GM12878 (cell line): ENCODE measurements at regions not wholly inside any gene's neighbourhood (a gene's known extent, or its start where the extent isn't known, plus 50 kb on each side); places are given as distances from the start of the nearest gene placed in this dataset.

Experiments
- ATAC-seq: fragments of 200-7000 bp; cut with Tn5 transposase; 3 replicates; pipeline ENCODE4 v1.9.1; 2020; ENCODE audit warnings: mild to moderate bottlenecking, moderate library complexity
- BruUV-seq: library from RNA; stranded (reverse); fragments of 400-500 nt; replicated peaks from 2 replicates; lab custom pipeline; 2021; lab: Mats Ljungman, UMichigan
- CTCF ChIA-PET: fragments of 300-600 bp; sonication (Branson Sonifier 250); formaldehyde crosslinking; extraction: SDS; loops from one replicate; lab custom pipeline; 2021; ENCODE audit warnings: inconsistent platforms; lab: Yijun Ruan, JAX
- POLR2A ChIA-PET: fragments of 350-600 bp; formaldehyde crosslinking; extraction: SDS; loops from one replicate; lab custom pipeline; 2021; ENCODE audit warnings: inconsistent platforms; lab: Charles Lee
- RAD21 ChIA-PET: fragments of 300-600 bp; sonication (Branson Sonifier 250); formaldehyde crosslinking; loops from one replicate; lab custom pipeline; 2023; ENCODE audit warnings: antibody characterized with exemption; ENCODE audit not compliant: unreplicated experiment; lab: Charles Lee
- SMC1A ChIA-PET: fragments of 300-600 bp; sonication (Branson Sonifier 250); formaldehyde crosslinking; loops from one replicate; lab custom pipeline; 2023; ENCODE audit not compliant: unreplicated experiment, uncharacterized antibody; lab: Charles Lee
- DNase-seq: peaks from one replicate; pipeline ENCODE4 v3.0.0-alpha.2; 2011; ENCODE audit warnings: low read depth, low spot score
- FAIRE-seq: peaks from 3 replicates; lab custom pipeline; 2011; peaks lifted over from hg19 to GRCh38; lab: Jason Lieb, UNC
- H2AFZ ChIP-seq: 2 replicates; pipeline ENCODE4 v1.6.0; 2011; ENCODE audit warnings: low read depth, low read length, control low read depth; ENCODE audit not compliant: control insufficient read depth
- H3K27ac ChIP-seq: 2 replicates; pipeline ENCODE4 v1.5.1; 2011; ENCODE audit warnings: control low read depth; ENCODE audit not compliant: control insufficient read depth, insufficient read depth
- H3K27me3 ChIP-seq, 2 experiments: replicated peaks in 1 of 2; 2 replicates each; pipeline versions ENCODE4 v1.6.0 to v1.6.1; 2011; ENCODE audit warnings: low read length in 1 of 2; ENCODE audit not compliant: control insufficient read depth in 2 of 2, insufficient read depth in 2 of 2
- H3K36me3 ChIP-seq, 2 experiments: 2 replicates each; pipeline ENCODE4 v1.5.1; 2011; ENCODE audit warnings: low read length in 1 of 2; ENCODE audit not compliant: control insufficient read depth in 2 of 2, insufficient read depth in 2 of 2
- H3K4me1 ChIP-seq: 2 replicates; pipeline ENCODE4 v1.6.1; 2011; ENCODE audit warnings: mild to moderate bottlenecking, low read length, moderate library complexity, mixed read lengths; ENCODE audit not compliant: control insufficient read depth, insufficient read depth
- H3K4me2 ChIP-seq: 2 replicates; pipeline ENCODE4 v1.6.0; 2011; ENCODE audit warnings: control low read depth; ENCODE audit not compliant: control insufficient read depth, insufficient read depth
- H3K4me3 ChIP-seq: fragments of 200-600 bp; sonication (generic); 2 replicates; pipeline ENCODE4 v1.5.1; 2016
- H3K79me2 ChIP-seq: 2 replicates; pipeline ENCODE4 v1.6.0; 2011; ENCODE audit warnings: low read length; ENCODE audit not compliant: control insufficient read depth, insufficient read depth
- H3K9ac ChIP-seq: 2 replicates; pipeline ENCODE4 v1.8.0; 2011; ENCODE audit warnings: low read length, control low read depth, mixed read lengths; ENCODE audit not compliant: control insufficient read depth, insufficient read depth
- H3K9me3 ChIP-seq: replicated peaks from 3 replicates; pipeline ENCODE4 v1.5.1; 2011; ENCODE audit warnings: mild to moderate bottlenecking, low read length; ENCODE audit not compliant: control insufficient read depth, insufficient read depth
- H4K20me1 ChIP-seq: 2 replicates; pipeline ENCODE4 v1.6.0; 2011; ENCODE audit not compliant: control insufficient read depth, insufficient read depth
- ATF2 ChIP-seq: IDR thresholded peaks from 2 replicates; pipeline ENCODE4 v1.6.1; 2012; ENCODE audit warnings: low read length, inconsistent platforms
- BMI1 ChIP-seq: fragments of 450-650 bp; IDR thresholded peaks from 2 replicates; pipeline ENCODE4 v1.6.1; 2016; ENCODE audit warnings: mild to moderate bottlenecking, moderate library complexity, borderline replicate concordance
- CHD2 ChIP-seq: IDR thresholded peaks from 2 replicates; pipeline ENCODE4 v1.6.1; 2011; ENCODE audit warnings: low read depth, low read length, improper control_type of control experiment, borderline replicate concordance
- E2F4 ChIP-seq: IDR thresholded peaks from 2 replicates; pipeline ENCODE4 v1.6.1; 2012; ENCODE audit warnings: low read depth, low read length, improper control_type of control experiment
- ETV6 ChIP-seq, 2 experiments: fragments of 450-650 bp in 1 of 2; IDR thresholded peaks in 1 of 2; conservative IDR thresholded peaks in 1 of 2; 2 replicates each; pipeline ENCODE4 v1.6.1; 2014; ENCODE audit warnings: antibody characterized with exemption in 1 of 2, borderline replicate concordance in 1 of 2, low read depth in 1 of 2, mild to moderate bottlenecking in 1 of 2, moderate library complexity in 1 of 2
- MEF2A ChIP-seq: IDR thresholded peaks from 2 replicates; pipeline ENCODE4 v1.6.1; 2011; ENCODE audit warnings: low read depth, mild to moderate bottlenecking, low read length, moderate library complexity; ENCODE audit not compliant: insufficient read depth
- NFYA ChIP-seq: IDR thresholded peaks from 2 replicates; pipeline ENCODE4 v1.6.1; 2011; ENCODE audit warnings: low read depth, mild to moderate bottlenecking, low read length, improper control_type of control experiment, borderline replicate concordance
- PAX5 ChIP-seq: IDR thresholded peaks from 2 replicates; pipeline ENCODE4 v1.6.1; 2011; ENCODE audit warnings: low read depth, low read length, borderline replicate concordance
- RELA ChIP-seq: fragments of 450-650 bp; IDR thresholded peaks from 2 replicates; pipeline ENCODE4 v1.8.0; 2014; ENCODE audit warnings: borderline replicate concordance; ENCODE audit not compliant: partially characterized antibody
- RFX5 ChIP-seq: IDR thresholded peaks from 2 replicates; pipeline ENCODE4 v1.6.1; 2011; ENCODE audit warnings: low read depth, low read length, improper control_type of control experiment
- SMAD1 ChIP-seq: fragments of 450-650 bp; IDR thresholded peaks from 2 replicates; pipeline ENCODE4 v1.6.1; 2018; ENCODE audit warnings: mild to moderate bottlenecking, low read depth; ENCODE audit not compliant: partially characterized antibody
- SREBF2 ChIP-seq: IDR thresholded peaks from 2 replicates; pipeline ENCODE4 v1.6.1; 2012; ENCODE audit warnings: mild to moderate bottlenecking, low read length
- YBX1 ChIP-seq: fragments of 450-650 bp; IDR thresholded peaks from 2 replicates; pipeline ENCODE4 v1.6.1; 2016; ENCODE audit warnings: antibody characterized with exemption
- ZSCAN29 ChIP-seq: fragments of 450-650 bp; IDR thresholded peaks from 2 replicates; pipeline ENCODE4 v1.6.1; 2017; ENCODE audit warnings: mild to moderate bottlenecking, moderate library complexity
- ZZZ3 ChIP-seq: IDR thresholded peaks from 2 replicates; pipeline ENCODE4 v1.6.1; 2011; ENCODE audit warnings: low read depth; ENCODE audit not compliant: control insufficient read depth, insufficient read length
- WGBS: methylation state at CpG from one replicate; pipeline ENCODE4 v1.1.6; 2016; ENCODE audit warnings: low lambda C conversion rate; ENCODE audit not compliant: insufficient replicate concordance, insufficient coverage; ENCODE audit errors: missing lambda C conversion rate; 5-methylcytosine and 5-hydroxymethylcytosine counted together
- in situ Hi-C: fragments of 300-500 bp; cut with MboI; formaldehyde crosslinking; loops from 9 replicates; pipeline ENCODE4 v1.14.3; 2018; ENCODE audit warnings: mixed read lengths
- intact Hi-C: fragments of 100-400 bp; cut with micrococcal nuclease; formaldehyde crosslinking; loops from one replicate; pipeline ENCODE4 v1.14.2; 2022; ENCODE audit not compliant: unreplicated experiment
- TF ChIP-seq, protein P1 (sequence below): IDR thresholded peaks from 2 replicates; pipeline ENCODE4 v1.6.1; 2011; ENCODE audit warnings: low read depth, low read length, improper control_type of control experiment, borderline replicate concordance
- TF ChIP-seq, protein P2 (sequence below): fragments of 450-650 bp; IDR thresholded peaks from 2 replicates; pipeline ENCODE4 v1.6.1; 2018; ENCODE audit warnings: mild to moderate bottlenecking, low read depth, moderate library complexity; ENCODE audit not compliant: partially characterized antibody

- TF ChIP-seq, protein P1, sequence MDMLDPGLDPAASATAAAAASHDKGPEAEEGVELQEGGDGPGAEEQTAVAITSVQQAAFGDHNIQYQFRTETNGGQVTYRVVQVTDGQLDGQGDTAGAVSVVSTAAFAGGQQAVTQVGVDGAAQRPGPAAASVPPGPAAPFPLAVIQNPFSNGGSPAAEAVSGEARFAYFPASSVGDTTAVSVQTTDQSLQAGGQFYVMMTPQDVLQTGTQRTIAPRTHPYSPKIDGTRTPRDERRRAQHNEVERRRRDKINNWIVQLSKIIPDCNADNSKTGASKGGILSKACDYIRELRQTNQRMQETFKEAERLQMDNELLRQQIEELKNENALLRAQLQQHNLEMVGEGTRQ, result no peak
- TF ChIP-seq, protein P2, sequence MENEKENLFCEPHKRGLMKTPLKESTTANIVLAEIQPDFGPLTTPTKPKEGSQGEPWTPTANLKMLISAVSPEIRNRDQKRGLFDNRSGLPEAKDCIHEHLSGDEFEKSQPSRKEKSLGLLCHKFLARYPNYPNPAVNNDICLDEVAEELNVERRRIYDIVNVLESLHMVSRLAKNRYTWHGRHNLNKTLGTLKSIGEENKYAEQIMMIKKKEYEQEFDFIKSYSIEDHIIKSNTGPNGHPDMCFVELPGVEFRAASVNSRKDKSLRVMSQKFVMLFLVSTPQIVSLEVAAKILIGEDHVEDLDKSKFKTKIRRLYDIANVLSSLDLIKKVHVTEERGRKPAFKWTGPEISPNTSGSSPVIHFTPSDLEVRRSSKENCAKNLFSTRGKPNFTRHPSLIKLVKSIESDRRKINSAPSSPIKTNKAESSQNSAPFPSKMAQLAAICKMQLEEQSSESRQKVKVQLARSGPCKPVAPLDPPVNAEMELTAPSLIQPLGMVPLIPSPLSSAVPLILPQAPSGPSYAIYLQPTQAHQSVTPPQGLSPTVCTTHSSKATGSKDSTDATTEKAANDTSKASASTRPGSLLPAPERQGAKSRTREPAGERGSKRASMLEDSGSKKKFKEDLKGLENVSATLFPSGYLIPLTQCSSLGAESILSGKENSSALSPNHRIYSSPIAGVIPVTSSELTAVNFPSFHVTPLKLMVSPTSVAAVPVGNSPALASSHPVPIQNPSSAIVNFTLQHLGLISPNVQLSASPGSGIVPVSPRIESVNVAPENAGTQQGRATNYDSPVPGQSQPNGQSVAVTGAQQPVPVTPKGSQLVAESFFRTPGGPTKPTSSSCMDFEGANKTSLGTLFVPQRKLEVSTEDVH, result no peak
- no peak for TF ChIP-seq RFX5
- no peak for TF ChIP-seq BMI1
- no peak for TF ChIP-seq YBX1
Measured at GRCh38 chr1:90607736-90608135, 109.4 kb downstream of the BARHL2 start (continued).

- no peak for ATAC-seq
- no peaks in the 10 kb centered on the region for H3K9me3 ChIP-seq
- POLR2A ChIA-PET, result no interaction called here
- CTCF ChIA-PET, result interaction anchor here (1.3 to 1.6 kb wide), 2 partner anchors 10 to 26 kb away, joined by 3 to 4 read pairs; no protein-coding TSS in a partner anchor
- BruUV-seq, result no TSS peak
- no peak overlapping the region for H3K9ac ChIP-seq
- H3K4me3 ChIP-seq, result no peak overlapping the region
- no peaks in the 10 kb centered on the region for H3K4me1 ChIP-seq
- no peaks in the 10 kb centered on the region for H3K27me3 ChIP-seq
- WGBS, result 0% methylated on average over 1 of the region's 1 CpG
- no peak overlapping the region for H3K4me2 ChIP-seq
- H4K20me1 ChIP-seq, result no peaks in the 10 kb centered on the region
- in situ Hi-C loops, result no loop called here
- H3K27ac ChIP-seq, result no peak overlapping the region
- no peak overlapping the region for H2AFZ ChIP-seq
- H3K36me3 ChIP-seq, result no peaks in the 10 kb centered on the region
- no peak for DNase-seq
- RAD21 ChIA-PET, result interaction anchor here (0.6 kb wide), 1 partner anchor 841 kb away, joined by 3 read pairs; no protein-coding TSS in a partner anchor
- SMC1A ChIA-PET, result no interaction called here
- no peaks in the 10 kb centered on the region for H3K79me2 ChIP-seq
- intact Hi-C loops, result no loop called here
- no peak for FAIRE-seq
- TF ChIP-seq BMI1 (no peak), YBX1 (no peak), ETV6 (conservative IDR thresholded peaks at IDR 0.05 in 1 of 2, IDR thresholded peaks at IDR 0.05 in 1 of 2; ENCODE audit: borderline replicate concordance in 1 of 2, low read depth in 1 of 2) (no peak), PAX5 (no peak), E2F4 (no peak), ZSCAN29 (no peak), SMAD1 (no peak), MEF2A (no peak), SREBF2 (no peak), ATF2 (no peak), ZZZ3 (no peak), RELA (no peak), CHD2 (no peak), NFYA (no peak)
Measured at GRCh38 chr1:90605070-90605469, 112.0 kb downstream of the BARHL2 start.
